Lower leg skin (tissue), 3 donors: ENCODE measurements at regions not wholly inside any gene's neighbourhood (a gene's known extent, or its start where the extent isn't known, plus 50 kb on each side); places are given as distances from the start of the nearest gene placed in this dataset.

Source experiments
- POLR2A ChIP-seq, 2 donors: fragments of 450-650 bp; IDR thresholded peaks; one replicate each; pipeline ENCODE4 v1.6.1; 2016 to 2017; ENCODE audit warnings: antibody characterized with exemption in 2 of 2, mild to moderate bottlenecking in 1 of 2, moderate library complexity in 1 of 2
- TF ChIP-seq, protein P1 (sequence below), 3 donors: fragments of 450-650 bp; IDR thresholded peaks; one replicate each; pipeline ENCODE4 v1.5.1; 2016; ENCODE audit warnings: antibody characterized with exemption in 3 of 3, mild to moderate bottlenecking in 3 of 3, moderate library complexity in 2 of 3

DNA sequence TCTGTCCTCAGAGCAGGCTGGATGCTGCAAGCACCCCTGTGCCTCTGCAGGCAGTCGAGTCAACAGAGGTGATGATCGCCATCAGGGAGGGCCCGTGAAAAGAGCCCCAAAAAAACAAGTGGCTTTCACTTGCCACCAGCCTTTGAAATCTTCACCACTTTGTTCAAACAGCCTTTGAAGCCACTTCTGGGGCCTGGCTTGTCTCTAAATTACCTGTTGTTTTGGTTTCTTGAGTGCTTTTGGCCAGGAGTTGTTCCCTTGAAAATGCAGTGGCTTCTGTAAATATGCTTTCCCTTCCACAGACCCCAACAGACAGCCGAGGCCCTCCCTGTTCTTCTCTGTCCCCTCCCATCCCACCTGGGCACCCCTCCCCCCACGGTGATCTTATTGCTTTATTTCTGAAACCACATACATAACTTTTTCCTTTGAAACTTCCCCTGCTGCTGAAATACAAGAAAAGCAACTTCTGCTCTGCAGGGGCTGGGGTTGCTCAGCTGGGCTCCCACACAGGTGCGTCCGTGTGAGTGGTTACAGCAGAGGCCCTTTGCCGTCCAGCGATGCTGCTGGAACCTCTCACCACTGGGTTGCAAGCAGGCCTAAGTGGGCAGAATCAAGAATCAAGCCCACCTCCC lies 283.8 kb upstream of the SHH start:
- TF ChIP-seq POLR2A (IDR thresholded peaks at IDR 0.05): no peak
- TF ChIP-seq, protein P1, sequence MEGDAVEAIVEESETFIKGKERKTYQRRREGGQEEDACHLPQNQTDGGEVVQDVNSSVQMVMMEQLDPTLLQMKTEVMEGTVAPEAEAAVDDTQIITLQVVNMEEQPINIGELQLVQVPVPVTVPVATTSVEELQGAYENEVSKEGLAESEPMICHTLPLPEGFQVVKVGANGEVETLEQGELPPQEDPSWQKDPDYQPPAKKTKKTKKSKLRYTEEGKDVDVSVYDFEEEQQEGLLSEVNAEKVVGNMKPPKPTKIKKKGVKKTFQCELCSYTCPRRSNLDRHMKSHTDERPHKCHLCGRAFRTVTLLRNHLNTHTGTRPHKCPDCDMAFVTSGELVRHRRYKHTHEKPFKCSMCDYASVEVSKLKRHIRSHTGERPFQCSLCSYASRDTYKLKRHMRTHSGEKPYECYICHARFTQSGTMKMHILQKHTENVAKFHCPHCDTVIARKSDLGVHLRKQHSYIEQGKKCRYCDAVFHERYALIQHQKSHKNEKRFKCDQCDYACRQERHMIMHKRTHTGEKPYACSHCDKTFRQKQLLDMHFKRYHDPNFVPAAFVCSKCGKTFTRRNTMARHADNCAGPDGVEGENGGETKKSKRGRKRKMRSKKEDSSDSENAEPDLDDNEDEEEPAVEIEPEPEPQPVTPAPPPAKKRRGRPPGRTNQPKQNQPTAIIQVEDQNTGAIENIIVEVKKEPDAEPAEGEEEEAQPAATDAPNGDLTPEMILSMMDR (IDR thresholded peaks at IDR 0.05): no peak
